Fibroblast of upper back skin (primary cell): ENCODE measurements at regions not wholly inside any gene's neighbourhood (a gene's known extent, or its start where the extent isn't known, plus 50 kb on each side); places are given as distances from the start of the nearest gene placed in this dataset.

ENCODE experiments used
- DNase-seq: peaks from one replicate; pipeline ENCODE4 v3.0.0-alpha.2; 2013

GRCh38 chr18:4847056-4847455 lies 350.0 kb downstream of the AKAIN1 start:
- DNase-seq = no peak

- DNase-seq = no peak
Measured at GRCh38 chr18:4844320-4844719, 352.7 kb downstream of the AKAIN1 start.

GRCh38 chr18:4843771-4844170 lies 353.3 kb downstream of the AKAIN1 start:
- no peak for DNase-seq

GRCh38 chr18:4842751-4843150 lies 354.3 kb downstream of the AKAIN1 start:
- peak; percentile 30 for DNase-seq

GRCh38 chr18:4842287-4842686 lies 354.8 kb downstream of the AKAIN1 start:
- peak; percentile 56 for DNase-seq

- no peak for DNase-seq
Measured at GRCh38 chr18:4839639-4840038, 357.4 kb downstream of the AKAIN1 start.

GRCh38 chr18:4836141-4836540 lies 360.9 kb downstream of the AKAIN1 start:
- DNase-seq = no peak

GRCh38 chr18:4831791-4832375 lies 365.2 kb downstream of the AKAIN1 start:
- peak; percentile 38 for DNase-seq

GRCh38 chr18:4831127-4831526 lies 365.9 kb downstream of the AKAIN1 start:
- no peak for DNase-seq

GRCh38 chr18:4823091-4823490 lies 368.0 kb upstream of the DLGAP1 start:
- DNase-seq = no peak

- DNase-seq = no peak
Measured at GRCh38 chr18:4821801-4822200, 366.7 kb upstream of the DLGAP1 start.

- no peak for DNase-seq
Measured at GRCh38 chr18:4817665-4818064, 362.6 kb upstream of the DLGAP1 start.

GRCh38 chr18:4813708-4814107 lies 358.6 kb upstream of the DLGAP1 start:
- DNase-seq = no peak

GRCh38 chr18:4808891-4809290 lies 353.8 kb upstream of the DLGAP1 start:
- no peak for DNase-seq

- peak; percentile 31 for DNase-seq
Measured at GRCh38 chr18:4807604-4808293, 352.6 kb upstream of the DLGAP1 start.

GRCh38 chr18:4806331-4806730 lies 351.2 kb upstream of the DLGAP1 start:
- peak; percentile 69 for DNase-seq

- no peak for DNase-seq
Measured at GRCh38 chr18:4802296-4802695, 347.2 kb upstream of the DLGAP1 start.

- no peak for DNase-seq
Measured at GRCh38 chr18:4801151-4801550, 346.0 kb upstream of the DLGAP1 start.

GRCh38 chr18:4797002-4797685 lies 342.0 kb upstream of the DLGAP1 start:
- DNase-seq = peak; percentile 17

- no peak for DNase-seq
Measured at GRCh38 chr18:4789506-4789905, 334.4 kb upstream of the DLGAP1 start.

GRCh38 chr18:4781873-4782272 lies 326.8 kb upstream of the DLGAP1 start:
- no peak for DNase-seq

GRCh38 chr18:4765401-4765800 lies 310.3 kb upstream of the DLGAP1 start:
- DNase-seq = no peak

- DNase-seq = no peak
Measured at GRCh38 chr18:4762330-4762729, 307.2 kb upstream of the DLGAP1 start.

GRCh38 chr18:4758980-4759379 lies 303.9 kb upstream of the DLGAP1 start:
- no peak for DNase-seq
